Mammary epithelial cell (primary cell): ENCODE measurements at regions not wholly inside any gene's neighbourhood (a gene's known extent, or its start where the extent isn't known, plus 50 kb on each side); places are given as distances from the start of the nearest gene placed in this dataset.

Experiments used
- CTCF ChIP-seq, 2 donors: IDR thresholded peaks in 1 of 2; conservative IDR thresholded peaks in 1 of 2; 2 replicates each; pipeline ENCODE4 v1.5.1; 2011 to 2012; ENCODE audit warnings: inconsistent platforms in 2 of 2, low read length in 2 of 2, mild to moderate bottlenecking in 2 of 2, control low read depth in 1 of 2, low read depth in 1 of 2; ENCODE audit not compliant: insufficient read depth in 1 of 2; ENCODE audit errors: extremely low read depth in 1 of 2
- EZH2 ChIP-seq: IDR thresholded peaks from 2 replicates; pipeline ENCODE4 v1.6.1; 2012; ENCODE audit warnings: low read length, inconsistent platforms, borderline replicate concordance

GRCh38 chr2:79271456-79271855 is 111.9 kb upstream of the REG3A start:
- TF ChIP-seq CTCF (conservative IDR thresholded peaks at IDR 0.05 in 1 of 2, IDR thresholded peaks at IDR 0.05 in 1 of 2; ENCODE audit: extremely low read depth in 1 of 2, insufficient read depth in 1 of 2, low read depth in 1 of 2, low read length in 2 of 2) = no peak
- TF ChIP-seq EZH2 = no peak
